CD8-positive, alpha-beta memory T cell (primary cell): ENCODE measurements at regions not wholly inside any gene's neighbourhood (a gene's known extent, or its start where the extent isn't known, plus 50 kb on each side); places are given as distances from the start of the nearest gene placed in this dataset.

Experiments
- CTCF ChIA-PET: fragments of 350-600 bp; sonication (Branson Sonifier 250); formaldehyde crosslinking; loops from one replicate; lab custom pipeline; 2021; ENCODE audit warnings: antibody characterized with exemption; lab: Charles Lee
- POLR2A ChIA-PET: fragments of 350-600 bp; sonication (Branson Sonifier 250); formaldehyde crosslinking; loops from one replicate; lab custom pipeline; 2021; ENCODE audit warnings: antibody characterized with exemption; lab: Charles Lee
- DNase-seq, 5 donors: peaks; one replicate each; pipeline versions ENCODE4 v3.0.0 to v3.0.0-alpha.2; 2020 to 2022; ENCODE audit warnings: mixed read lengths in 1 of 5
- H3K27ac ChIP-seq: one replicate; pipeline ENCODE4 v1.7.0; 2013; ENCODE audit warnings: low read depth, mild to moderate bottlenecking, low read length, moderate library complexity
- H3K27me3 ChIP-seq: 2 replicates; pipeline ENCODE4 v1.7.0; 2013; ENCODE audit warnings: low read length, mild to moderate bottlenecking; ENCODE audit not compliant: insufficient read depth, poor library complexity, severe bottlenecking
- H3K36me3 ChIP-seq: 2 replicates; pipeline ENCODE4 v1.7.0; 2013; ENCODE audit warnings: mild to moderate bottlenecking, low read length, moderate library complexity; ENCODE audit not compliant: insufficient read depth
- H3K4me1 ChIP-seq: 2 replicates; pipeline ENCODE4 v1.7.0; 2013; ENCODE audit warnings: mild to moderate bottlenecking, low read length, moderate library complexity; ENCODE audit not compliant: insufficient read depth
- H3K4me3 ChIP-seq: 2 replicates; pipeline ENCODE4 v1.7.0; 2013; ENCODE audit warnings: mild to moderate bottlenecking, low read length
- H3K9me3 ChIP-seq: 2 replicates; pipeline ENCODE4 v1.7.0; 2013; ENCODE audit warnings: mild to moderate bottlenecking, low read length
- H3K27ac Mint-ChIP-seq, 8 donors: one replicate each; pipeline ENCODE4 v1.8.0; 2020 to 2021; ENCODE audit warnings: mixed read lengths in 8 of 8, mild to moderate bottlenecking in 6 of 8, inconsistent platforms in 3 of 8, moderate library complexity in 3 of 8
- H3K27me3 Mint-ChIP-seq, 2 donors: one replicate each; pipeline ENCODE4 v1.8.0; 2020 to 2021; ENCODE audit warnings: mixed read lengths in 2 of 2, mild to moderate bottlenecking in 1 of 2, moderate library complexity in 1 of 2
- H3K36me3 Mint-ChIP-seq, 3 donors: one replicate each; pipeline ENCODE4 v1.8.0; 2020 to 2021; ENCODE audit warnings: mixed read lengths in 3 of 3, inconsistent platforms in 1 of 3, mild to moderate bottlenecking in 1 of 3
- H3K4me1 Mint-ChIP-seq, 3 donors: one replicate each; pipeline ENCODE4 v1.8.0; 2020 to 2021; ENCODE audit warnings: mixed read lengths in 3 of 3, inconsistent platforms in 1 of 3, mild to moderate bottlenecking in 1 of 3
- H3K4me3 Mint-ChIP-seq, 7 donors: one replicate each; pipeline ENCODE4 v1.8.0; 2020 to 2021; ENCODE audit warnings: mixed read lengths in 7 of 7, mild to moderate bottlenecking in 6 of 7, moderate library complexity in 4 of 7, inconsistent platforms in 2 of 7
- H3K9me3 Mint-ChIP-seq, 5 donors: one replicate each; pipeline ENCODE4 v1.8.0; 2020 to 2022; ENCODE audit warnings: mixed read lengths in 5 of 5, mild to moderate bottlenecking in 3 of 5, moderate library complexity in 2 of 5, inconsistent platforms in 1 of 5

DNA sequence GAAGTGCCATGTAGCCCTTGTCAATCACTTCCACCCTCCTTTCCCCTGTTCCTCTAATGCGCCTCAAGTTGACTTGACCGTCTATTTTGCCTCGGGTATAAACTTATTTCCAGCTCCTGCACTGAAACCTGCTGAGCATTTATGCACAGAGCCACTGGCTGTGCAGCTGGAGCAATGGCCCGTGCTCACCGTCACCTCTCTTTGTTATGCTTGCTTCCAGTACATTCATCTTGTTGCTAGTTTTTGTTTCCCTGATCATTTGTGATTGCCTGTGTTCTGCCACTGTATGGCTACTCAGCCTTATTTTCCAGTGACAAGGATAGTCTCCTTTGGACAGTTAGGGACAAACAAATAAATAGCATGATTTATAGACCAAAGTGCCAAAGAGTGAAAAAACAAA, 183.1 kb upstream of the C9orf72 start:
- Mint-ChIP-seq H3K9me3 (no peaks in the 10 kb centered on the region), H3K4me1 (no peaks in the 10 kb centered on the region), H3K36me3 (no peaks in the 10 kb centered on the region), H3K27me3 (peaks cover 0 to 2% of the 10 kb centered on the region in 2 donors), H3K4me3 (no peak overlapping the region), H3K27ac (no peak overlapping the region)
- Histone ChIP-seq H3K9me3 (no peaks in the 10 kb centered on the region), H3K4me3 (no peak overlapping the region), H3K27me3 (no peaks in the 10 kb centered on the region), H3K36me3 (no peaks in the 10 kb centered on the region), H3K27ac (no peak overlapping the region), H3K4me1 (no peaks in the 10 kb centered on the region)
- POLR2A ChIA-PET = no interaction called here
- CTCF ChIA-PET = no interaction called here
- no peak for DNase-seq

DNA sequence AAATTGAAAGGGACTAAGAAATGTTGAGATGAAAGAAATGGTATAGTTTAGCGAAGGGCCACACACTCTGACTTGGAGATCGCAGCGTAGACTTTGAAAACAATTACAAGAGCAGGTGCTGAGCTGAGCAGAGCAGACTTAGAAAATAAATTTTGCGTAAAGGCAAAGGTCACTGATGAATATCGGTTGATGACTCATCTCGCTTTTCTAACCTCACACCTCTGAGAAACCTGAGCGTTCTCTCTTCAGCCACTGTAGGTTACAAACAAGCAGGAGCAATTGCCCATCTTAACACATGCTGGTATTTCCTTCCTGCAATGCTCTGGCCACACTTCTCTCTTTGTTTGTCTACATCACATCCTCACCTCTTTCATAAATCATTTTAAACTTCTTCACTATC, 190.6 kb upstream of the C9orf72 start:
- CTCF ChIA-PET = no interaction called here
- Histone ChIP-seq H3K27ac (no peak overlapping the region), H3K9me3 (no peaks in the 10 kb centered on the region), H3K36me3 (no peaks in the 10 kb centered on the region), H3K4me1 (no peaks in the 10 kb centered on the region), H3K27me3 (no peaks in the 10 kb centered on the region), H3K4me3 (no peak overlapping the region)
- POLR2A ChIA-PET = no interaction called here
- Mint-ChIP-seq H3K4me3 (no peak overlapping the region), H3K36me3 (no peaks in the 10 kb centered on the region), H3K27ac (no peak overlapping the region), H3K9me3 (peaks cover 0 to 2% (median 0%) of the 10 kb centered on the region in 5 donors), H3K4me1 (no peaks in the 10 kb centered on the region), H3K27me3 (no peaks in the 10 kb centered on the region)
- DNase-seq = no peak

DNA sequence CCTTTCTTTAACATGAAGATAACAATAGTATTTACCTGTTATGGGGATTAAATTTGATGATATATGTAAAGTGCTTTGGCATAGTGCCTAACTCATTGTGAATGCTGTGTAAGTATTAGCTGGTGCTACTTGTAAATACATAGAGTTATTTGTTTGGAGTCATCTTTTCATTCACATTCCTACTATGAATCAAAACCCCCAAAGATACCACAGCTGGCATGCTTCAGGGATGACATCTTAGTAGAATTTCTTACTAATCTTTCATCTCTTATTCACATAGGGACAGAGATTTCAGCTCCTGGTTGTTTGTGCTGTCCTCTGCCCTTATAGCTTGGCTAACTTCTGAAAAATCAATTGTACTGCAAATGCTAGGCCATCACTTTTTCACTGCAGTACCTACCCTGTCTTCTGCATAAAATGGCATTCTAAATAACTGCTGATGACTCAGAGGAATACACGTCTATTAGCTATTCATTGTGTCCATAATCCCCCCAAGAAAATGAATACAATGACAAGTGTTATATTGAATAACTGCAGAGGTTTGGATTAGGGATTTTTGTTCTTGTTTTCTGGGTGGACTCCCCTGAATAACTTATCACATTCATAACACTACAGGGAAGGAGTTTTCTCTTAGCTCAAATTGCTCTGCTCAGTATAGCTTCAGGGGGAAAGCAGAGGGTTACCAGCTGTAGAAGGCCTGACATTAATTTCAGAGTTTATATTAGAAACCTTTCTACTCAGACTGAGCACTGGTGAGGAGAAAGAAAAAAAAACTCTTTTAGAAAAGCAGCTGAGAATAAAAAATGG, 192.2 kb upstream of the C9orf72 start:
- Mint-ChIP-seq H3K27ac (no peak overlapping the region), H3K36me3 (no peaks in the 10 kb centered on the region), H3K4me1 (no peaks in the 10 kb centered on the region), H3K9me3 (peaks cover 0 to 4% (median 0%) of the 10 kb centered on the region in 5 donors), H3K27me3 (no peaks in the 10 kb centered on the region), H3K4me3 (no peak overlapping the region)
- Histone ChIP-seq H3K27me3 (no peaks in the 10 kb centered on the region), H3K36me3 (no peaks in the 10 kb centered on the region), H3K4me1 (no peaks in the 10 kb centered on the region), H3K9me3 (no peaks in the 10 kb centered on the region), H3K4me3 (no peak overlapping the region), H3K27ac (no peak overlapping the region)
- POLR2A ChIA-PET = no interaction called here
- no peak for DNase-seq
- CTCF ChIA-PET = no interaction called here

DNA sequence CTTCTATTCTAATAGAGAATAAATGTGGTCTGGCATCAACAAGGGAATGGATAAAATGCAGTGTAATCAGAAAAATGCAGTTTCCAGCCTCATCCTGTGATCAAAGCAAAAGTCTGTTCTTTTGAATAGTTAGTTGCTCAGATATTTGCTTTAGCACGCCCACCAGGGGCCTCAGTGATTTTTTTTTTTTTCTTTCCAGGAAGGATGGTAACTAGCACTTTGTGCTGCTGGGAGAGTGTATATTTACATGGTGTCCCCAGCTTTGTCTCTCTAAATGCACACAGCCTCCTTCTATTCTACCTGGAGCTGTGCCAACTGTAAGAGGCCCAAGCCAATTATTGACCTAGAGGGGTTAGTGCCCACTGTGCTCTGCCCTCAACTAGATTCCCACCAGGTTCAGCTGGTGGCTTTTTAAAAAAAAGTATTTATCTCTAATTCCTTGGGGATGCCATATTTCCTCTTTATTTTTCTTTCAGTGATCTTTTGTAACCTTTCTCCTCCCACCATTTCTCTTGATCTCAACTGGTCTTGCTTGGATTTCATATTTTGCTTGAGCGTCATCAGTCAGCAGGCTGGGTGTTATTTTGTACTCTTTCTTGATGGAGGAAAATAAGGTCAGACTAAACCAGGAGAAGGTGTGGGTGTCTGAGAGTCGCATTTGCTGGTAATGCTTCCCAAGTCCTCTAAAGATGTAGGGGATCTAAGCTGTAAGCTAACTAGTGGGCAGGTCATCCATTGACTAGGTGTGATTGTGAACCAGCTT, 193.0 kb upstream of the C9orf72 start:
- no peak overlapping the region for H3K4me3 ChIP-seq
- no peaks in the 10 kb centered on the region for H3K36me3 Mint-ChIP-seq
- H3K27me3 ChIP-seq = no peaks in the 10 kb centered on the region
- no peaks in the 10 kb centered on the region for H3K9me3 ChIP-seq
- H3K9me3 Mint-ChIP-seq = peaks cover 0 to 4% (median 0%) of the 10 kb centered on the region in 5 donors
- H3K4me3 Mint-ChIP-seq = no peak overlapping the region
- no peak overlapping the region for H3K27ac ChIP-seq
- H3K27me3 Mint-ChIP-seq = no peaks in the 10 kb centered on the region
- POLR2A ChIA-PET = no interaction called here
- H3K36me3 ChIP-seq = no peaks in the 10 kb centered on the region
- H3K4me1 ChIP-seq = no peaks in the 10 kb centered on the region
- no peaks in the 10 kb centered on the region for H3K4me1 Mint-ChIP-seq
- no peak overlapping the region for H3K27ac Mint-ChIP-seq
- CTCF ChIA-PET = no interaction called here
- no peak for DNase-seq

DNA sequence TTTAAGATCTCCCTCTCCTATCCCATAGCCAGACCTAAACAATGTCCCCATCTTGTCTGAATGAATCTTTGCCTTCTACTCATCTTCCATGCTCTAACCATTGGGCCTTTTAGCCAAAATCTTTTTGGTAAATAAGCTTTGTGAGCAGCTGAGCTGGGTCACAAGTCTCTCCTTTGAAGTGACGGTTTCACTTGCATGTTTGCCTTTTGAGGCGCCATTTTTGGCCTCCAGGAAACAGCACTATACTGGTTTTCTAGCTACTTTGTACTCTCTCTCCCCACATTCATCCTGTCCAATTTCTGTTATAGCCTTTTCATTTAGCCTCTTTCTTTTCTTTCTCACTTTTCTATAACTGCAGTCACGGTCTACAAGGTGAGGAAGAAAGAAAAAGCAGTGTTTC, 195.5 kb upstream of the C9orf72 start:
- POLR2A ChIA-PET = no interaction called here
- no peaks in the 10 kb centered on the region for H3K36me3 Mint-ChIP-seq
- CTCF ChIA-PET = no interaction called here

DNA sequence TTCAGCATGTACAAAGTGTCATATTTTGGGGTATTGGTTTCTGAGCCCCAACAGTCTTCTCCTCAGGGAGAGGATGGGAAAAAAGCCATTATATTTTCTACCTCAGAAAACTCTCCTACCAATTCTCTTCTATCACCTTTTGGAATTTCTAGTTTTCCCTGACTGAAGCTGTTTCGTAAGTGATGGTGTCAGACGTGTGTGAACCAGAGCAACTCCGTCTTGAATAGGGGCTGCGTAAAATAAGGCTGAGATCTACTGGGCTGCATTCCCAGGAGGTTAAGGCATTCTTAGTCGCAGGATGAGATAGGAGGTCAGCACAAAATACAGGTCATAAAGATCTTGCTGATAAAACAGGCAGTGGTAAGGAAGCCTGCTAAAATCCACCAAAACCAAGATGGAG, 197.3 kb upstream of the C9orf72 start:
- no peaks in the 10 kb centered on the region for H3K36me3 Mint-ChIP-seq
- Histone ChIP-seq H3K4me1 (no peaks in the 10 kb centered on the region), H3K27ac (no peak overlapping the region), H3K9me3 (no peaks in the 10 kb centered on the region), H3K4me3 (no peak overlapping the region), H3K36me3 (no peaks in the 10 kb centered on the region), H3K27me3 (no peaks in the 10 kb centered on the region)
- no peak overlapping the region for H3K4me3 Mint-ChIP-seq
- ChIA-PET POLR2A (no interaction called here), CTCF (no interaction called here)
- DNase-seq = no peak
- no peaks in the 10 kb centered on the region for H3K27me3 Mint-ChIP-seq
- H3K4me1 Mint-ChIP-seq = no peaks in the 10 kb centered on the region
- no peak overlapping the region for H3K27ac Mint-ChIP-seq
- peaks cover 0 to 4% (median 0%) of the 10 kb centered on the region in 5 donors for H3K9me3 Mint-ChIP-seq

More for the DNA sequence above, 195.5 kb upstream of the C9orf72 start:
- no peak for DNase-seq
- H3K27me3 ChIP-seq = no peaks in the 10 kb centered on the region
- no peak overlapping the region for H3K27ac Mint-ChIP-seq
- no peaks in the 10 kb centered on the region for H3K9me3 ChIP-seq
- H3K4me1 Mint-ChIP-seq = no peaks in the 10 kb centered on the region
- no peak overlapping the region for H3K4me3 ChIP-seq
- no peaks in the 10 kb centered on the region for H3K27me3 Mint-ChIP-seq
- no peaks in the 10 kb centered on the region for H3K4me1 ChIP-seq
- H3K4me3 Mint-ChIP-seq = no peak overlapping the region
- H3K9me3 Mint-ChIP-seq = peaks cover 0 to 4% (median 0%) of the 10 kb centered on the region in 5 donors
- no peak overlapping the region for H3K27ac ChIP-seq
- H3K36me3 ChIP-seq = no peaks in the 10 kb centered on the region

DNA sequence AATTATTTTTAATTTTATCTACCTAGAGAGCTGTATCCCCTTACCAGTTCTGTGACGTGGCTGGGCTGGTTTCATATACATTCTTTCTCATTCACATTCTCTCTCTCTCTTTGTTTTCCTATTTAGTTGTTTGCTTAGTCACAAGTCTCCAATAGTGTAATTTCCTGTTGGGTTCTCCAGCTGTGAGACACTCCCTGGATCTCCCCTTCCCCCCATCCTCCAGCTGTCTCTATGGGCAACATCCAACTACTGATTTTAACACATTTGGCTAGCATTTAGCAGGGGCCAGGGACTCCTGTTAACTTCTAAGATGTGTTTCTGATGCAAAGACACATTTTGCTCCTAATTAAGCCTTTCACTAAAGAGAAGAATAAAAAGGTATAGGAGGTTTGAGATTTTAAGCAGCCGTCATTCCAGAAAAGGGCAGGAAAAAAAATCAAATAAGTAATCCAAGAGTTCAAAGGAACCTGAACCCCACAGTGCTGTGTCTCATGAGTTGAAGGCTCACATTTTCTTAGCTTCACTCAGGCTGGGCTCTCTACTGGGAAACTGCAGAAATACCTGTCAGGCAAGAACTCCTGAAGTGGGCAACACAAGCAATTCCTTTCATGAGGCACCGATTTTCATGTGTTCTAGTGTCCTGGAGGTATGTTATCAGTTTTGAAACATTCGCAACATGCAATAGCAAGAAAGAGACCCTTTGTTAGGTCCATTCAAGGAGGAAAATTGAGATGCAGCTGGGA, 198.7 kb upstream of the C9orf72 start:
- no peaks in the 10 kb centered on the region for H3K4me1 Mint-ChIP-seq

More for the DNA sequence above, 198.7 kb upstream of the C9orf72 start:
- H3K9me3 ChIP-seq = no peaks in the 10 kb centered on the region
- no peak for DNase-seq
- H3K4me3 ChIP-seq = no peak overlapping the region
- no peaks in the 10 kb centered on the region for H3K36me3 ChIP-seq
- H3K27me3 Mint-ChIP-seq = no peaks in the 10 kb centered on the region
- H3K9me3 Mint-ChIP-seq = peaks cover 0 to 4% (median 0%) of the 10 kb centered on the region in 5 donors
- no peaks in the 10 kb centered on the region for H3K36me3 Mint-ChIP-seq
- CTCF ChIA-PET = no interaction called here
- no peaks in the 10 kb centered on the region for H3K27me3 ChIP-seq
- no peaks in the 10 kb centered on the region for H3K4me1 ChIP-seq
- no peak overlapping the region for H3K27ac ChIP-seq
- no peak overlapping the region for H3K4me3 Mint-ChIP-seq
- POLR2A ChIA-PET = no interaction called here
- no peak overlapping the region for H3K27ac Mint-ChIP-seq
